ENCODE measurements at regions not wholly inside any gene's neighbourhood (a gene's known extent, or its start where the extent isn't known, plus 50 kb on each side); places are given as distances from the start of the nearest gene placed in this dataset.

DNA sequence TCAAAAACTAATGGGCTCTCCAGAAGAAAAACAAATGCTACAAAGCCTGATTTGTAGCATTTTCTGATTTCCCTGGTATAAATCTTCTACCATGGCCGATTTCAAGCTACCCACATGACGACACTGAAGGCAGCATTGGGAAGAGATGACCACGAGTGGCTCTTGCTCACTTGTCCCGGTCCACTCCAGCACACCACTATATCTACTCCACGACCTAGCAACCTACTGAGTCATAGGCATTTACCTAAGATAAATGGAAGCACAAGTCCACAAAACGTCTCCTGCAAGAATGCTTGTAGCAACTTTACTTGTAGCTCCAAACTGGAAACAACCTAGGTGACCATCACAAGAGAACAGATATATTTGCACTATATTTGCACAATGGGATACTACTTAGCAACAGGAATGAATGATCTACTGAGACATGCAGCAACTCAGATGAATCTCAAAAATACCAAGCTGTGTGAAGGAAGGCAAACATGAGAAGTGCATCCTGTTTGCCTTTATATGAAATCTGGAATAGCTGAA, 60.8 kb upstream of the HES1 start:
- ChIA-PET CTCF (no interaction called here), POLR2A (no interaction called here), RAD21 (ENCODE audit: low non-redundant PET in 1 of 2, low total read pairs in 2 of 2, uncharacterized antibody in 2 of 2, unreplicated experiment in 2 of 2) (no interaction called here)
- DNase-seq (ENCODE audit: low read depth, low spot score), result no peak
- H3K36me3 ChIP-seq (ENCODE audit: control insufficient read depth in 1 of 2, insufficient read depth in 2 of 2, low read length in 2 of 2), result no peaks in the 10 kb centered on the region
- H3K4me3 ChIP-seq (replicated peaks in 1 of 2; ENCODE audit: low read depth in 1 of 2, low read length in 2 of 2), result no peak overlapping the region
- no peak overlapping the region for H3K27ac ChIP-seq (ENCODE audit: low read depth, low read length)
- no peaks in the 10 kb centered on the region for H4K20me1 ChIP-seq (ENCODE audit: insufficient read depth)
- no peaks in the 10 kb centered on the region for H3K79me2 ChIP-seq (ENCODE audit: insufficient read depth, low read length)
- TF ChIP-seq EZH2 (IDR thresholded peaks at IDR 0.05) (no peak), SIN3A (IDR thresholded peaks at IDR 0.05; ENCODE audit: low read depth) (no peak), ZNF274 (IDR thresholded peaks at IDR 0.05; ENCODE audit: low read depth, low read length) (no peak), CBX3 (IDR thresholded peaks at IDR 0.05; ENCODE audit: low read depth) (no peak), TCF7L2 (IDR thresholded peaks at IDR 0.05; ENCODE audit: borderline replicate concordance, extremely low read depth, insufficient read depth, insufficient read length) (no peak), SP1 (IDR thresholded peaks at IDR 0.05; ENCODE audit: low read depth) (no peak), POLR2A (IDR thresholded peaks at IDR 0.05; ENCODE audit: borderline replicate concordance, extremely low read depth, insufficient read depth, insufficient read length) (no peak), YY1 (IDR thresholded peaks at IDR 0.05; ENCODE audit: extremely low read depth, insufficient replicate concordance, low read depth, low read length) (no peak), JUND (IDR thresholded peaks at IDR 0.05) (no peak), FOSL1 (IDR thresholded peaks at IDR 0.05; ENCODE audit: low read depth) (no peak), CEBPB (IDR thresholded peaks at IDR 0.05; ENCODE audit: low read depth) (no peak), ZFX (IDR thresholded peaks at IDR 0.05) (no peak)
- TF ChIP-seq, protein P1, sequence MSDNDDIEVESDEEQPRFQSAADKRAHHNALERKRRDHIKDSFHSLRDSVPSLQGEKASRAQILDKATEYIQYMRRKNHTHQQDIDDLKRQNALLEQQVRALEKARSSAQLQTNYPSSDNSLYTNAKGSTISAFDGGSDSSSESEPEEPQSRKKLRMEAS (IDR thresholded peaks at IDR 0.05), result no peak
- TF ChIP-seq, protein P2, sequence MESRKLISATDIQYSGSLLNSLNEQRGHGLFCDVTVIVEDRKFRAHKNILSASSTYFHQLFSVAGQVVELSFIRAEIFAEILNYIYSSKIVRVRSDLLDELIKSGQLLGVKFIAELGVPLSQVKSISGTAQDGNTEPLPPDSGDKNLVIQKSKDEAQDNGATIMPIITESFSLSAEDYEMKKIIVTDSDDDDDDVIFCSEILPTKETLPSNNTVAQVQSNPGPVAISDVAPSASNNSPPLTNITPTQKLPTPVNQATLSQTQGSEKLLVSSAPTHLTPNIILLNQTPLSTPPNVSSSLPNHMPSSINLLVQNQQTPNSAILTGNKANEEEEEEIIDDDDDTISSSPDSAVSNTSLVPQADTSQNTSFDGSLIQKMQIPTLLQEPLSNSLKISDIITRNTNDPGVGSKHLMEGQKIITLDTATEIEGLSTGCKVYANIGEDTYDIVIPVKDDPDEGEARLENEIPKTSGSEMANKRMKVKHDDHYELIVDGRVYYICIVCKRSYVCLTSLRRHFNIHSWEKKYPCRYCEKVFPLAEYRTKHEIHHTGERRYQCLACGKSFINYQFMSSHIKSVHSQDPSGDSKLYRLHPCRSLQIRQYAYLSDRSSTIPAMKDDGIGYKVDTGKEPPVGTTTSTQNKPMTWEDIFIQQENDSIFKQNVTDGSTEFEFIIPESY (IDR thresholded peaks at IDR 0.05; ENCODE audit: extremely low read depth, insufficient replicate concordance, low read length), result no peak
- TF ChIP-seq, protein P3, sequence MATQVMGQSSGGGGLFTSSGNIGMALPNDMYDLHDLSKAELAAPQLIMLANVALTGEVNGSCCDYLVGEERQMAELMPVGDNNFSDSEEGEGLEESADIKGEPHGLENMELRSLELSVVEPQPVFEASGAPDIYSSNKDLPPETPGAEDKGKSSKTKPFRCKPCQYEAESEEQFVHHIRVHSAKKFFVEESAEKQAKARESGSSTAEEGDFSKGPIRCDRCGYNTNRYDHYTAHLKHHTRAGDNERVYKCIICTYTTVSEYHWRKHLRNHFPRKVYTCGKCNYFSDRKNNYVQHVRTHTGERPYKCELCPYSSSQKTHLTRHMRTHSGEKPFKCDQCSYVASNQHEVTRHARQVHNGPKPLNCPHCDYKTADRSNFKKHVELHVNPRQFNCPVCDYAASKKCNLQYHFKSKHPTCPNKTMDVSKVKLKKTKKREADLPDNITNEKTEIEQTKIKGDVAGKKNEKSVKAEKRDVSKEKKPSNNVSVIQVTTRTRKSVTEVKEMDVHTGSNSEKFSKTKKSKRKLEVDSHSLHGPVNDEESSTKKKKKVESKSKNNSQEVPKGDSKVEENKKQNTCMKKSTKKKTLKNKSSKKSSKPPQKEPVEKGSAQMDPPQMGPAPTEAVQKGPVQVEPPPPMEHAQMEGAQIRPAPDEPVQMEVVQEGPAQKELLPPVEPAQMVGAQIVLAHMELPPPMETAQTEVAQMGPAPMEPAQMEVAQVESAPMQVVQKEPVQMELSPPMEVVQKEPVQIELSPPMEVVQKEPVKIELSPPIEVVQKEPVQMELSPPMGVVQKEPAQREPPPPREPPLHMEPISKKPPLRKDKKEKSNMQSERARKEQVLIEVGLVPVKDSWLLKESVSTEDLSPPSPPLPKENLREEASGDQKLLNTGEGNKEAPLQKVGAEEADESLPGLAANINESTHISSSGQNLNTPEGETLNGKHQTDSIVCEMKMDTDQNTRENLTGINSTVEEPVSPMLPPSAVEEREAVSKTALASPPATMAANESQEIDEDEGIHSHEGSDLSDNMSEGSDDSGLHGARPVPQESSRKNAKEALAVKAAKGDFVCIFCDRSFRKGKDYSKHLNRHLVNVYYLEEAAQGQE (IDR thresholded peaks at IDR 0.05; ENCODE audit: low read depth), result no peak
- TF ChIP-seq, protein P4, sequence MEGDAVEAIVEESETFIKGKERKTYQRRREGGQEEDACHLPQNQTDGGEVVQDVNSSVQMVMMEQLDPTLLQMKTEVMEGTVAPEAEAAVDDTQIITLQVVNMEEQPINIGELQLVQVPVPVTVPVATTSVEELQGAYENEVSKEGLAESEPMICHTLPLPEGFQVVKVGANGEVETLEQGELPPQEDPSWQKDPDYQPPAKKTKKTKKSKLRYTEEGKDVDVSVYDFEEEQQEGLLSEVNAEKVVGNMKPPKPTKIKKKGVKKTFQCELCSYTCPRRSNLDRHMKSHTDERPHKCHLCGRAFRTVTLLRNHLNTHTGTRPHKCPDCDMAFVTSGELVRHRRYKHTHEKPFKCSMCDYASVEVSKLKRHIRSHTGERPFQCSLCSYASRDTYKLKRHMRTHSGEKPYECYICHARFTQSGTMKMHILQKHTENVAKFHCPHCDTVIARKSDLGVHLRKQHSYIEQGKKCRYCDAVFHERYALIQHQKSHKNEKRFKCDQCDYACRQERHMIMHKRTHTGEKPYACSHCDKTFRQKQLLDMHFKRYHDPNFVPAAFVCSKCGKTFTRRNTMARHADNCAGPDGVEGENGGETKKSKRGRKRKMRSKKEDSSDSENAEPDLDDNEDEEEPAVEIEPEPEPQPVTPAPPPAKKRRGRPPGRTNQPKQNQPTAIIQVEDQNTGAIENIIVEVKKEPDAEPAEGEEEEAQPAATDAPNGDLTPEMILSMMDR (IDR thresholded peaks at IDR 0.05 in 2 of 3, conservative IDR thresholded peaks at IDR 0.05 in 1 of 3; ENCODE audit: borderline replicate concordance in 1 of 3, insufficient read depth in 1 of 3, low read depth in 2 of 3, low read length in 2 of 3), result no peak
- peaks cover 12 to 19% of the 10 kb centered on the region in 2 experiments for H3K4me1 ChIP-seq (ENCODE audit: control insufficient read depth in 1 of 2, insufficient read depth in 2 of 2, low read length in 2 of 2)
- no peak overlapping the region for H3K9ac ChIP-seq (ENCODE audit: low read length)
- H3K4me2 ChIP-seq (ENCODE audit: low read length), result no peak overlapping the region
- H3K9me2 ChIP-seq (ENCODE audit: insufficient read depth), result no peaks in the 10 kb centered on the region
- no peak for ATAC-seq
- H3K27me3 ChIP-seq (ENCODE audit: insufficient read depth, low read length), result no peaks in the 10 kb centered on the region; the same call in 1 of the 2 replicates
- no peaks in the 10 kb centered on the region for H3K9me3 ChIP-seq (ENCODE audit: control insufficient read depth in 1 of 2, insufficient read depth in 1 of 2, low read depth in 1 of 2, low read length in 2 of 2)
- H2AFZ ChIP-seq (ENCODE audit: low read depth, low read length, poor library complexity, severe bottlenecking), result no peak overlapping the region
- intact Hi-C loops (cut with micrococcal nuclease), result no loop called here
- BruUV-seq (replicated peaks), result no TSS peak
